Left lung (tissue), 4 donors: ENCODE measurements at regions not wholly inside any gene's neighbourhood (a gene's known extent, or its start where the extent isn't known, plus 50 kb on each side); places are given as distances from the start of the nearest gene placed in this dataset.
"Not testable (repeated sequence)": the region's sequence is repeated elsewhere in the genome, so short reads cannot be mapped to it uniquely, and the experiment has no call there.

Experiments
- ATAC-seq: fragments of 200-7000 bp; cut with Tn5 transposase; one replicate; pipeline ENCODE4 v1.9.1; 2020; ENCODE audit warnings: moderate library complexity
- DNase-seq, 4 donors: peaks; one replicate each; pipeline ENCODE4 v3.0.0-alpha.2; 2013 to 2020
- H3K27ac ChIP-seq, 2 donors: fragments of 200-600 bp; sonication (generic) in 1 of 2; one replicate each; pipeline versions ENCODE4 v1.5.0 to v1.8.0; 2020 to 2021
- H3K27me3 ChIP-seq, 2 donors: fragments of 200-600 bp; sonication (generic) in 1 of 2; one replicate each; pipeline versions ENCODE4 v1.5.0 to v1.8.0; 2020 to 2021
- H3K36me3 ChIP-seq, 2 donors: fragments of 200-600 bp; sonication (generic) in 1 of 2; one replicate each; pipeline versions ENCODE4 v1.5.0 to v1.8.0; 2020 to 2021
- H3K4me1 ChIP-seq, 2 donors: fragments of 200-600 bp; one replicate each; pipeline ENCODE4 v1.8.0; 2021
- H3K4me3 ChIP-seq, 2 donors: fragments of 200-600 bp; sonication (generic) in 1 of 2; one replicate each; pipeline versions ENCODE4 v1.5.0 to v1.8.0; 2020 to 2021; ENCODE audit warnings: mild to moderate bottlenecking in 1 of 2
- H3K9me3 ChIP-seq, 2 donors: fragments of 200-600 bp; sonication (generic) in 1 of 2; one replicate each; pipeline versions ENCODE4 v1.5.0 to v1.8.0; 2020 to 2021
- CTCF ChIP-seq, 2 donors: fragments of 200-600 bp; sonication (generic) in 1 of 2; IDR thresholded peaks; one replicate each; pipeline versions ENCODE4 v1.5.0 to v1.8.0; 2021; ENCODE audit warnings: antibody characterized with exemption in 2 of 2
- intact Hi-C, 2 donors: fragments of 100-400 bp; cut with DNase I; formaldehyde crosslinking; loops; one replicate each; pipeline versions ENCODE4 v1.11.2 to v1.14.2; 2022
- donor health status: DM: no; HTN: yes; CAD: no.
- donor health status: DM: no; HTN: no; CAD: no.

- Histone ChIP-seq H3K36me3 (no peaks in the 10 kb centered on the region), H3K27ac (no peak overlapping the region), H3K4me3 (no peak overlapping the region), H3K27me3 (no peaks in the 10 kb centered on the region), H3K4me1 (no peaks in the 10 kb centered on the region), H3K9me3 (no peaks in the 10 kb centered on the region)
- ATAC-seq (no peak), DNase-seq (no peak)
- TF ChIP-seq CTCF (IDR thresholded peaks at IDR 0.05), result no peak
- intact Hi-C loops, result no loop called here
Observed at GRCh38 chr4:28269426-28269825, 1408.8 kb downstream of the STIM2 start.

DNA sequence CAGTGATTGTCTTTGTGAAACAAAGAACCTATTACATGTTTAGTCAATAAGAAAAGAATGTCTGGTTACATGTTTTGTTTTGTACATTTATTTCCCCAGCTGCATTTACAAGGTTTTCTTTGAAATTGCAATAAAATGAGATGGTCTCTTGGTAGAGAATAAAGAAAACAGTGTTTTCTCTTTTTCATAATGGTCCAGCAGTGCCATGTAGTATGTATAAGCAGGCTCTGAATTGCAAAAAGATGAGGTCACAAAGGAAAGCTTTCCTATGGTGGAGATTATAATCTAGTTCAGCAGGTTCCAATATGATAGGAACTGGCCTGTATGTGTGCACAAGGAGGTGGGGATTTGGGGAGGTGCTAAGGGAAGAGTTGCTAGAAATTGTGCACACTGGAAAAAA lies 1417.3 kb downstream of the STIM2 start:
- Histone ChIP-seq H3K36me3 (no peaks in the 10 kb centered on the region), H3K4me1 (no peaks in the 10 kb centered on the region), H3K27ac (no peak overlapping the region), H3K27me3 (no peaks in the 10 kb centered on the region), H3K4me3 (no peak overlapping the region), H3K9me3 (no peaks in the 10 kb centered on the region)
- TF ChIP-seq CTCF (IDR thresholded peaks at IDR 0.05), result no peak
- intact Hi-C loops, result no loop called here
- no peak for ATAC-seq
- DNase-seq, result no peak

GRCh38 chr4:28278676-28279075 lies 1418.0 kb downstream of the STIM2 start:
- intact Hi-C loops, result no loop called here
- Histone ChIP-seq H3K27me3 (no peaks in the 10 kb centered on the region), H3K4me1 (no peaks in the 10 kb centered on the region), H3K27ac (no peak overlapping the region), H3K4me3 (no peak overlapping the region), H3K36me3 (no peaks in the 10 kb centered on the region), H3K9me3 (no peaks in the 10 kb centered on the region)
- no peak for DNase-seq
- no peak for ATAC-seq
- no peak for TF ChIP-seq CTCF (IDR thresholded peaks at IDR 0.05)

DNA sequence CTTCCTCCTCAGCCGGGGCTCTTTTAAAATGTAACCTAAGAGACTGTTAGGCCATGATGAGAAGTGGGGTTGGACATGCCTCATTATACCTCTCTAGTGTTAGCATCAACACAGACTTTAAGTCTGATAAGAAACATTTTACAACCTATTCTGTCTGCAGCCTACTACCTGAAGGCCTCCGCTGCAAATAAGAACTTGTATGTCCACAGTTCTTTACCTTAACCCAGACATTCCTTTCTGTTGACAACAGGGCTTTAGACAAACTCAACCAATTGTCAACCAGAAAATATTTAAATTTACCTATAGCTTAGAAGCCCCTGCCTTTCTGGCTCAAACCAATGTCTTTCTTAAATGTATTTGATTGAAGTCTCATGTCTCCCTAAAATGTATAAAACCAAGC lies 1418.6 kb downstream of the STIM2 start:
- TF ChIP-seq CTCF (IDR thresholded peaks at IDR 0.05), result no peak
- DNase-seq (no peak), ATAC-seq (no peak)
- Histone ChIP-seq H3K4me1 (no peaks in the 10 kb centered on the region), H3K27me3 (no peaks in the 10 kb centered on the region), H3K4me3 (no peak overlapping the region), H3K36me3 (no peaks in the 10 kb centered on the region), H3K27ac (no peak overlapping the region), H3K9me3 (no peaks in the 10 kb centered on the region)
- intact Hi-C loops, result no loop called here

GRCh38 chr4:28286266-28286665 lies 1425.6 kb downstream of the STIM2 start:
- DNase-seq, H3K4me3 ChIP-seq, intact Hi-C loops, H3K27ac ChIP-seq, H3K9me3 ChIP-seq, H3K27me3 ChIP-seq, ATAC-seq, H3K4me1 ChIP-seq, H3K36me3 ChIP-seq: not testable (repeated sequence)

- Histone ChIP-seq H3K27me3 (no peaks in the 10 kb centered on the region), H3K4me1 (no peaks in the 10 kb centered on the region), H3K36me3 (no peaks in the 10 kb centered on the region), H3K27ac (no peak overlapping the region), H3K9me3 (peaks cover 0 to 10% of the 10 kb centered on the region in 2 donors), H3K4me3 (no peak overlapping the region)
- ATAC-seq (peak; percentile 53), DNase-seq (no peak)
- intact Hi-C loops, result no loop called here
- TF ChIP-seq CTCF (IDR thresholded peaks at IDR 0.05), result no peak
Observed at GRCh38 chr4:28287831-28288233, 1427.2 kb downstream of the STIM2 start.
